Right lobe of liver (tissue), 4 donors: ENCODE measurements at regions not wholly inside any gene's neighbourhood (a gene's known extent, or its start where the extent isn't known, plus 50 kb on each side); places are given as distances from the start of the nearest gene placed in this dataset.

Source experiments
- POLR2A ChIP-seq: fragments of 450-650 bp; IDR thresholded peaks from one replicate; pipeline ENCODE4 v1.6.1; 2017; ENCODE audit warnings: antibody characterized with exemption, mild to moderate bottlenecking
- TF ChIP-seq, protein P1 (sequence below), 4 donors: fragments of 200-600 bp in 3 of 4; fragments of 450-650 bp in 1 of 4; IDR thresholded peaks; one replicate each; pipeline versions ENCODE4 v1.5.1 to v1.8.0; 2016 to 2022; ENCODE audit warnings: antibody characterized with exemption in 4 of 4, mild to moderate bottlenecking in 2 of 4
- donor health status: DM: no; HTN: no; CAD: no.
- donor health status: DM: no; HTN: no; CAD: no.
- donor health status: DM: no; HTN: yes; CAD: no.

DNA sequence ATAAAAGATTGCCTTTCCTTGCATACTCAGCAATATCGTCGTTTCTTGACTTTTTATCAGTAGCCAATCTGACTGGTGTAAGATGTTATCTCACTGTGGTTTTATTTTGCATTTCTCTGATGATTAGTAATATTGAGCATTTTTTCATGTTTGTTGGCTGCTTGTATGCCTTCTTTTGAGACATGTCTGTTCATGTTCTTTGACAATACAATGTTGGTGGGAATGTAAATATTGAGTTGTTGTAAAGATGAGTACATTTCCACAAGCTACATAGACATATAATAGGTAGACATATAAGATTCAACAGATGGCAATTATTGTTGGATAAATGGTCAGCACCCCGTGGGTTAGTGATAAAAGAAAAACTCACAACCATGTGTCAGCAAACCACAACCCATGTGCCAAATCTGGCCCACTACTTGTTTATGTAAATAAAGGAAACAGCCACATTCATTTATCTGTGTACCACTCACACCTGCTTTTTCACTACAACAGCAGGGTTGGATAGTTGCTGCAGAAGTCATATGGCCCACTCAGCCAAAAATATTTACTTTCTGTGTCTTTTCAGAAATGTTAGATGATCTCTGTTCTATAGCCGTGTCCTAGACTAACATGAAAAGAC is 153.1 kb upstream of the VCX start:
- TF ChIP-seq, protein P1, sequence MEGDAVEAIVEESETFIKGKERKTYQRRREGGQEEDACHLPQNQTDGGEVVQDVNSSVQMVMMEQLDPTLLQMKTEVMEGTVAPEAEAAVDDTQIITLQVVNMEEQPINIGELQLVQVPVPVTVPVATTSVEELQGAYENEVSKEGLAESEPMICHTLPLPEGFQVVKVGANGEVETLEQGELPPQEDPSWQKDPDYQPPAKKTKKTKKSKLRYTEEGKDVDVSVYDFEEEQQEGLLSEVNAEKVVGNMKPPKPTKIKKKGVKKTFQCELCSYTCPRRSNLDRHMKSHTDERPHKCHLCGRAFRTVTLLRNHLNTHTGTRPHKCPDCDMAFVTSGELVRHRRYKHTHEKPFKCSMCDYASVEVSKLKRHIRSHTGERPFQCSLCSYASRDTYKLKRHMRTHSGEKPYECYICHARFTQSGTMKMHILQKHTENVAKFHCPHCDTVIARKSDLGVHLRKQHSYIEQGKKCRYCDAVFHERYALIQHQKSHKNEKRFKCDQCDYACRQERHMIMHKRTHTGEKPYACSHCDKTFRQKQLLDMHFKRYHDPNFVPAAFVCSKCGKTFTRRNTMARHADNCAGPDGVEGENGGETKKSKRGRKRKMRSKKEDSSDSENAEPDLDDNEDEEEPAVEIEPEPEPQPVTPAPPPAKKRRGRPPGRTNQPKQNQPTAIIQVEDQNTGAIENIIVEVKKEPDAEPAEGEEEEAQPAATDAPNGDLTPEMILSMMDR (IDR thresholded peaks at IDR 0.05) = no peak
- no peak for TF ChIP-seq POLR2A
